DND-41 (cell line): ENCODE measurements at regions not wholly inside any gene's neighbourhood (a gene's known extent, or its start where the extent isn't known, plus 50 kb on each side); places are given as distances from the start of the nearest gene placed in this dataset.

Source experiments
- EZH2 ChIP-seq: IDR thresholded peaks from 3 replicates; pipeline ENCODE4 v1.6.1; 2012; ENCODE audit warnings: borderline replicate concordance, low read depth, mild to moderate bottlenecking, moderate library complexity, low read length, inconsistent platforms; ENCODE audit not compliant: severe bottlenecking
- TF ChIP-seq, protein P1 (sequence below): IDR thresholded peaks from 2 replicates; pipeline ENCODE4 v1.5.1; 2012; ENCODE audit warnings: borderline replicate concordance, low read length, moderate library complexity, mild to moderate bottlenecking; ENCODE audit not compliant: poor library complexity, severe bottlenecking; ENCODE audit errors: extremely low read depth

- no peak for TF ChIP-seq EZH2
- TF ChIP-seq, protein P1, sequence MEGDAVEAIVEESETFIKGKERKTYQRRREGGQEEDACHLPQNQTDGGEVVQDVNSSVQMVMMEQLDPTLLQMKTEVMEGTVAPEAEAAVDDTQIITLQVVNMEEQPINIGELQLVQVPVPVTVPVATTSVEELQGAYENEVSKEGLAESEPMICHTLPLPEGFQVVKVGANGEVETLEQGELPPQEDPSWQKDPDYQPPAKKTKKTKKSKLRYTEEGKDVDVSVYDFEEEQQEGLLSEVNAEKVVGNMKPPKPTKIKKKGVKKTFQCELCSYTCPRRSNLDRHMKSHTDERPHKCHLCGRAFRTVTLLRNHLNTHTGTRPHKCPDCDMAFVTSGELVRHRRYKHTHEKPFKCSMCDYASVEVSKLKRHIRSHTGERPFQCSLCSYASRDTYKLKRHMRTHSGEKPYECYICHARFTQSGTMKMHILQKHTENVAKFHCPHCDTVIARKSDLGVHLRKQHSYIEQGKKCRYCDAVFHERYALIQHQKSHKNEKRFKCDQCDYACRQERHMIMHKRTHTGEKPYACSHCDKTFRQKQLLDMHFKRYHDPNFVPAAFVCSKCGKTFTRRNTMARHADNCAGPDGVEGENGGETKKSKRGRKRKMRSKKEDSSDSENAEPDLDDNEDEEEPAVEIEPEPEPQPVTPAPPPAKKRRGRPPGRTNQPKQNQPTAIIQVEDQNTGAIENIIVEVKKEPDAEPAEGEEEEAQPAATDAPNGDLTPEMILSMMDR: no peak
Measured at GRCh38 chr7:115306586-115306985, 384.7 kb downstream of the MDFIC start.
